DLD1 (cell line): ENCODE measurements at regions not wholly inside any gene's neighbourhood (a gene's known extent, or its start where the extent isn't known, plus 50 kb on each side); places are given as distances from the start of the nearest gene placed in this dataset.

ENCODE experiments used
- in situ Hi-C: cut with HindIII; loops from 2 replicates; pipeline ENCODE4 v1.10.0; 2017; ENCODE audit warnings: low sequenced_read_pairs

- in situ Hi-C loops: no loop called here
These were observed 124.0 kb upstream of the PRSS58 start for GRCh38 chr7:142381727-142382390.

DNA sequence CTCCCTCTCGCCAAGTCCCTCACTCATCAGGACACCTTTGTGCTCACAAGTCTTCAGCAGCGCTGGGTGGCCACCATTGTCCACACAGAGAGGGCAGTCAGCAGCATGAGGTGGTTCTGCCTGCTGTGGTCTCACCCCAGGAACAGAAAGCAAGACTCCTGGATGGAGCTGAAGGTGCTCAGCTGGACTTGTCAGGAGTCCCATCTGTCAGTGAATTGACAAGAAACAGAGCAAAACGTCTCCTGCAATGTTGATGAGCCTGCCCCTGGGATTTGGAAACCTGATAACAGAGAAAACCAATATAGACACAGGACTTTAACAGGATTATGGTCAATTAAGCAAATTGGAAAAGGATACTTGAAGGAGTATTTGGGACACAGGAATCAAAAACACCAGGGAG lies 122.2 kb upstream of the PRSS58 start:
- in situ Hi-C loops: no loop called here

DNA sequence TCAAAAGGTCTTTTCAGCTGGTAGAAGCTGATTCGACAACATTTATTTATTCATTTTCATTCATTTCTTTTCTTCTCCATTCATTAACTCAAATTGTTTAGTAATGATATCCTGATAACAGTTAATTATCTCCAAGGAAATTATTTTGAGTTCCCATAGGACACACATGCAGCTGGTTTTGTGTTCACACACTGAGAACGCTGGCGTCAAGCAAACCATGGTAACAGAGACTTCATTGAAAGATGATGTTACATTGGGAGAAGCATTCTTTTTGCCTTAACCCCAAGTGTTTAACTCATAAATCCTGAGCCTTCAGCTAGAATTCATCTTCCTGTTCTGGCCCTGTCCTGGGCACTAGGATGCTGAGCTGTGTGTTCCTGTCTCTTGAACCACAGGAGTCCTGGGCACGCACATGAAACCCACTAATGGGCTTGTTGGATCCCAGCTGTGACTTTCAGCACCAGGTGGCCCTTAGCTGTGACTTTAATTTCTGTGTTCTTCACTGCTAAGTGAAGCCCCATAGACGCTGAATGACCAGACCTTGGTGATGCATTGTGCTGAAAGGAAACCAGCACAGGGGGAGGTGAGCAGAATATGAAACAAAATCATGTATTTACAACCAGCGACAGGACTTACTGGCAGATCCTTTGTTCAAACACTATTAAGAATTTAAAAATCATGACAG lies 121.5 kb upstream of the PRSS58 start:
- in situ Hi-C loops: no loop called here

DNA sequence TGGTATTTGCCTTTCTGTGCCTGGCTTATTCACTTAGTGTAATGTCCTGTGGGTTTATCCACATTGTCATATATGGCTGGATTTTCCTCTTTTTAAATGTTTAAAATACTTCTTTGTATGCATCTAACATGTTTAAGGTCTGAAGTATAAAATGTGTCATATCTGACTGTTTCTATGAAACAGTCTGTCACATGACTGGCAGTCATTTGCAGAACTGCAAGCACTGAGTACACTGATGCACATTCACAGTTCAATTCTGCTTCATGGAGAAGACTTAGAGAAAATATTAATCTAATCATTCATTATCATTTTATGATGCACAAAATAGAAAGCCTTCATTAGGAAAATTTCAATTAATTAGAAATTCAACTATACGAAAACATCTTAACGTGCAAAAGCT lies 119.7 kb upstream of the PRSS58 start:
- in situ Hi-C loops: no loop called here

GRCh38 chr7:142376356-142376997 lies 118.6 kb upstream of the PRSS58 start:
- in situ Hi-C loops: no loop called here

GRCh38 chr7:142375710-142376313 lies 118.0 kb upstream of the PRSS58 start:
- in situ Hi-C loops: no loop called here

GRCh38 chr7:142372727-142373126 lies 114.9 kb upstream of the PRSS58 start:
- in situ Hi-C loops: no loop called here

DNA sequence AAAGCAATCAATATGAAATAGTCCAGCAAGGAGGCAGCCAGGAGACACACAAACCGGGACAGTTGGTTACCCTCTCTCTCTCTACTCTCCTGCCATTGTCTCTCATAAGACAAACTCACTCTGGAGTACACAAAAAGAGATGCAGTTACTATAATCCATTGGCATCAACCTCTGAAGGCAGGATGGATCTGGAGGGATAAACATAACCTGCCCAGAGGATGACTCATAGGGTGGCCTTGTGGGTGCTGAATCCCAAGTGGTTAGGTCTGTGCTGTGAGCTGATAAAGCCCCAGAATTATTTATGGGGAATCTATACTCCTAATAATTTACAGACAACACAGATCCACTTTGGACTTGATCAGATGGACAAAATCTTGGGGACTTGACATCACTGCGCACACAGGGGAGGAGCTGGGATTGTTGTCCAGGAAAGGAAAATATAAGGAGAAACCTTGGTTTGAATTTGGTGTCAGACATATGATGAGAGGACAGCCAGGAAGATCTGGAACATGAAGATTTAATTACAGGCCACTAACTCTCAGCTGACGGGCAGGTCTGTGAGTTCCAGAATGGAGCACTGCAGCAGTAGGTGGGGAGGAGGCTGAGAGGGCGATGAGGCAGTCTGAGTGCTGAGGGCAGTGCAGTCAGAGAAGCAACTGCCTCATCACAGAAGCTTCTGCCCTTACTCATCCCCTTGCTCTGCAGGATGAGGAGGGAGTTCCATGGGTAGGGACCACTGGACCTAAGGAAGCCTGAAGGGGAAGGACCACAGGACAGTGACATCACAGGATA lies 113.9 kb upstream of the PRSS58 start:
- in situ Hi-C loops: no loop called here

- in situ Hi-C loops: no loop called here
These were observed 107.6 kb upstream of the PRSS58 start for GRCh38 chr7:142365410-142365842.

GRCh38 chr7:142364551-142364950 lies 106.7 kb upstream of the PRSS58 start:
- in situ Hi-C loops: no loop called here

- in situ Hi-C loops: no loop called here
These were observed 104.5 kb upstream of the PRSS58 start for GRCh38 chr7:142362349-142362748.

GRCh38 chr7:142359694-142360279 lies 101.9 kb upstream of the PRSS58 start:
- in situ Hi-C loops: no loop called here

DNA sequence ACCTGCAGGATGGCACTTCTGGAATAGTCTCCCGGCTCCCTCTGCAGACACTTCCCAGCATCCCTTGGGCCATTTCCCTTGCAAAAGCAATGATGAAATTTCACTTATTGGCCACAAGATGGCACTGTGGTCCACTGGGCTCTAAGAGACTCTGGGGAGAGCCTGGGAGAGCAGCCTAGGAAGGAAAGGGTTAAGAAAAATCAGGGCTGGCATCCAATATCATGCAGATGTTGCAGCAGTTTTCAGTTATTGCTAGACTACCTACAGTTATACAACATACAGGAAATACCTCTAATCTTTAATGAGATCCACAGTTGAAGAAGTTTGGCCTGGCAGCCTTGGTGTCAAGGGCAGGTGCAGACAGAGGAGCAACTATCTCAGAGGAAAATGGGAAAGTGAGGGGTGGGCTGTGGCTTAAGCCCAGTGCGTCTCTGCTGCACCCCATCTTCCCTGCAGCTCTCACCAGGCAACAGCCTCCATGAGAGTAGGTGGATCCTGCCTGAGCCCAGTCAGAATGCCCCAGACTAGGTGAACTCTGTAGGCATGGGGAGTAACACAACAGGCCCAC lies 100.2 kb upstream of the PRSS58 start:
- in situ Hi-C loops: no loop called here

- in situ Hi-C loops: no loop called here
These were observed 98.3 kb upstream of the PRSS58 start for GRCh38 chr7:142356166-142356565.

GRCh38 chr7:142355328-142355727 lies 97.5 kb upstream of the PRSS58 start:
- in situ Hi-C loops: no loop called here

- in situ Hi-C loops: no loop called here
These were observed 95.5 kb upstream of the PRSS58 start for GRCh38 chr7:142353147-142354060.

DNA sequence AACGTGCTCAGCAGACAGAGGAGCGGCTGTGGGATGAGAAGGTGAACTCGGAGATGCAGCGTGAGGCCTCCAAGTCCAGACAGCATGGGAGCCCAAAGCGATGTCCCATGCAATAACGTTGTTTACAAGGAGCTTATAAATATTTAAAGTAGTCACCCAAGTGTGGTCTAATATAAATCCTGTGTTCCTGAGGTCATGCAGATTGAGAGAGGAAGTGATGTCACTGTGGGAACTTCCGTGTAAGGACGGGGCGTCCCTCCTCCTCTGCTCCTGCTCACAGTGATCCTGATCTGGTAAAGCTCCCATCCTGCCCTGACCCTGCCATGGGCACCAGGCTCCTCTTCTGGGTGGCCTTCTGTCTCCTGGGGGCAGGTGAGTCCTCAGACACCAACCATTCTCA lies 94.7 kb upstream of the PRSS58 start:
- in situ Hi-C loops: no loop called here

- in situ Hi-C loops: no loop called here
These were observed 93.3 kb upstream of the PRSS58 start for GRCh38 chr7:142351145-142351544.
